ENCODE measurements at regions not wholly inside any gene's neighbourhood (a gene's known extent, or its start where the extent isn't known, plus 50 kb on each side); places are given as distances from the start of the nearest gene placed in this dataset.

GRCh38 chr3:4099607-4100006, 203.6 kb upstream of the SETMAR start:
- no peak overlapping the region for H3K9ac ChIP-seq
- H3F3A ChIP-seq (replicated peaks; ENCODE audit: insufficient read depth) = no peaks in the 10 kb centered on the region
- POLR2A ChIA-PET = no interaction called here
- no peaks in the 10 kb centered on the region for H3K4me1 ChIP-seq (ENCODE audit: control insufficient read depth in 1 of 2, insufficient read depth in 2 of 2, low read depth in 1 of 2, low read length in 1 of 2)
- no peaks in the 10 kb centered on the region for H3K27me3 ChIP-seq (ENCODE audit: insufficient read depth)
- no peak for TF ChIP-seq GABPA (IDR thresholded peaks at IDR 0.05; ENCODE audit: low read depth)
- H3K9me3 ChIP-seq = no peaks in the 10 kb centered on the region
- DNase-seq = no peak
- H3K79me2 ChIP-seq (ENCODE audit: insufficient read depth) = no peaks in the 10 kb centered on the region
- H4K20me1 ChIP-seq (ENCODE audit: insufficient read depth) = no peaks in the 10 kb centered on the region
- H3K36me3 ChIP-seq (replicated peaks in 1 of 2; ENCODE audit: control insufficient read depth in 1 of 2, insufficient read depth in 2 of 2, low read length in 1 of 2) = no peaks in the 10 kb centered on the region
- H2AFZ ChIP-seq (ENCODE audit: low read depth) = no peak overlapping the region
- no peak overlapping the region for H3K4me2 ChIP-seq
- no peak overlapping the region for H3K4me3 ChIP-seq (ENCODE audit: low read depth in 2 of 2, low read length in 1 of 2)
- H3K27ac ChIP-seq (ENCODE audit: low read depth in 2 of 2, low read length in 1 of 2) = no peak overlapping the region
- CTCF ChIA-PET = no interaction called here
- no peaks in the 10 kb centered on the region for H3K9me2 ChIP-seq

- Histone ChIP-seq H3K4me2 (no peak overlapping the region), H4K20me1 (ENCODE audit: insufficient read depth) (no peaks in the 10 kb centered on the region), H3K9me3 (no peaks in the 10 kb centered on the region; the same call in 1 of the 2 replicates), H3K27me3 (ENCODE audit: insufficient read depth) (no peaks in the 10 kb centered on the region), H3K27ac (ENCODE audit: low read depth in 2 of 2, low read length in 1 of 2) (no peak overlapping the region), H3F3A (replicated peaks; ENCODE audit: insufficient read depth) (no peaks in the 10 kb centered on the region), H3K4me3 (ENCODE audit: low read depth in 2 of 2, low read length in 1 of 2) (no peak overlapping the region), H3K9ac (no peak overlapping the region), H3K36me3 (replicated peaks in 1 of 2; ENCODE audit: control insufficient read depth in 1 of 2, insufficient read depth in 2 of 2, low read length in 1 of 2) (no peaks in the 10 kb centered on the region), H3K79me2 (ENCODE audit: insufficient read depth) (no peaks in the 10 kb centered on the region), H2AFZ (ENCODE audit: low read depth) (no peak overlapping the region), H3K4me1 (ENCODE audit: control insufficient read depth in 1 of 2, insufficient read depth in 2 of 2, low read depth in 1 of 2, low read length in 1 of 2) (no peaks in the 10 kb centered on the region), H3K9me2 (no peaks in the 10 kb centered on the region)
- 11% methylated on average over 3 of the region's 3 CpGs for WGBS (ENCODE audit: low lambda C conversion rate)
- ChIA-PET POLR2A (no interaction called here), CTCF (interaction anchor here (1.4 kb wide), 1 partner anchor 13 kb away, joined by 3 read pairs; no protein-coding TSS in a partner anchor)
- TF ChIP-seq FOXM1 (IDR thresholded peaks at IDR 0.05; ENCODE audit: low read depth) = no peak
- no peak for TF ChIP-seq ELF1 (IDR thresholded peaks at IDR 0.05)
- no peak for TF ChIP-seq GATA2 (CRISPR knock-in tag; IDR thresholded peaks at IDR 0.05)
- no peak for TF ChIP-seq PBX3 (IDR thresholded peaks at IDR 0.05)
- DNase-seq = no peak
Observed at GRCh38 chr3:4107430-4107829, 195.7 kb upstream of the SETMAR start.

- WGBS (ENCODE audit: low lambda C conversion rate) = 20% methylated on average over 2 of the region's 2 CpGs
- POLR2A ChIA-PET = no interaction called here
- TF ChIP-seq TEAD4 (IDR thresholded peaks at IDR 0.05; ENCODE audit: borderline replicate concordance, insufficient read depth) = no peak
- TF ChIP-seq TCF12 (IDR thresholded peaks at IDR 0.05) = no peak
- no peak for TF ChIP-seq RAD21 (IDR thresholded peaks at IDR 0.05; ENCODE audit: low read length)
- TF ChIP-seq NFIC (IDR thresholded peaks at IDR 0.05; ENCODE audit: borderline replicate concordance) = no peak
- TF ChIP-seq JUND (IDR thresholded peaks at IDR 0.05) = no peak
- no peak for TF ChIP-seq MXI1 (IDR thresholded peaks at IDR 0.05; ENCODE audit: low read depth, low read length)
- no peak for TF ChIP-seq RCOR1 (IDR thresholded peaks at IDR 0.05; ENCODE audit: low read length)
- no peak for TF ChIP-seq SMC3 (IDR thresholded peaks at IDR 0.05; ENCODE audit: low read depth, low read length)
- no peak for TF ChIP-seq USF2 (IDR thresholded peaks at IDR 0.05; ENCODE audit: borderline replicate concordance, low read depth, low read length)
- TF ChIP-seq MEF2A (IDR thresholded peaks at IDR 0.05; ENCODE audit: borderline replicate concordance, low read depth) = no peak
- TF ChIP-seq EZH2phosphoT487 (IDR thresholded peaks at IDR 0.05; ENCODE audit: borderline replicate concordance, low read depth) = no peak
- TF ChIP-seq TAF1 (IDR thresholded peaks at IDR 0.05; ENCODE audit: borderline replicate concordance, low read depth, low read length) = no peak
- TF ChIP-seq GABPA (IDR thresholded peaks at IDR 0.05; ENCODE audit: low read depth) = no peak
- TF ChIP-seq GATA2 (CRISPR knock-in tag; IDR thresholded peaks at IDR 0.05) = no peak
- TF ChIP-seq CHD2 (IDR thresholded peaks at IDR 0.05; ENCODE audit: low read length, partially characterized antibody) = no peak
- no peak for TF ChIP-seq RXRA (IDR thresholded peaks at IDR 0.05; ENCODE audit: borderline replicate concordance, low read depth)
Observed at GRCh38 chr3:4113811-4114522, 189.2 kb upstream of the SETMAR start.

More at GRCh38 chr3:4113811-4114522, 189.2 kb upstream of the SETMAR start:
- Histone ChIP-seq H3K27me3 (ENCODE audit: insufficient read depth) (no peaks in the 10 kb centered on the region), H3F3A (replicated peaks; ENCODE audit: insufficient read depth) (no peaks in the 10 kb centered on the region), H3K9me2 (no peaks in the 10 kb centered on the region), H4K20me1 (ENCODE audit: insufficient read depth) (no peaks in the 10 kb centered on the region), H2AFZ (ENCODE audit: low read depth) (no peak overlapping the region), H3K9ac (no peak overlapping the region), H3K36me3 (replicated peaks in 1 of 2; ENCODE audit: control insufficient read depth in 1 of 2, insufficient read depth in 2 of 2, low read length in 1 of 2) (no peaks in the 10 kb centered on the region), H3K9me3 (no peaks in the 10 kb centered on the region), H3K27ac (ENCODE audit: low read depth in 2 of 2, low read length in 1 of 2) (no peak overlapping the region), H3K4me1 (ENCODE audit: control insufficient read depth in 1 of 2, insufficient read depth in 2 of 2, low read depth in 1 of 2, low read length in 1 of 2) (no peaks in the 10 kb centered on the region; a peak in 1 of 4 replicates), H3K4me2 (no peak overlapping the region), H3K79me2 (ENCODE audit: insufficient read depth) (no peaks in the 10 kb centered on the region), H3K4me3 (ENCODE audit: low read depth in 2 of 2, low read length in 1 of 2) (no peak overlapping the region)
- CTCF ChIA-PET = interaction anchor here (0.7 kb wide), 1 partner anchor 116 kb away, joined by 3 read pairs; no protein-coding TSS in a partner anchor
- no peak for DNase-seq
